ENCODE measurements at regions not wholly inside any gene's neighbourhood (a gene's known extent, or its start where the extent isn't known, plus 50 kb on each side); places are given as distances from the start of the nearest gene placed in this dataset.

DNA sequence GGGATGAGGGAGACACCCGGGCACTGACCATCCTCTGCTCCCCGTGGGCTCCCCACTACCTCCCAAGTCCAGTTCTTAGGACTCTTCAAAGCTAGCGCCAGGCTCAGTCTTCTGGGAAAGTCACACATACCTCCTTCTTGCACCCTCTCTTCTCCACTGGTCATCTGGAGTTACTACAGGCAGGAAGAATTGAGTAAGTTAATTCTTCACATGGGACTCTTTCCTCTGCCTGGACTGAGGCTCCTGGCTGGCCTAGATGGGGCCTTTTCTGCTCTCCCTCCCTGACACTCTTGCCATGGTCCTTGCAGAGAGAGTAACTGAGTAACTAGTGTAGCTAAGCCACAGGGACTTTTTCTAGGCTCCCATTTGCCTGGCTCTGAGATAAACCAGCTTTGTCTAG is 96.5 kb upstream of the CELF4 start:
- H3K4me2 ChIP-seq, result no peak overlapping the region
- H3K27me3 ChIP-seq, result no peaks in the 10 kb centered on the region
- no peak overlapping the region for H3K4me3 ChIP-seq
- TF ChIP-seq, protein P1, sequence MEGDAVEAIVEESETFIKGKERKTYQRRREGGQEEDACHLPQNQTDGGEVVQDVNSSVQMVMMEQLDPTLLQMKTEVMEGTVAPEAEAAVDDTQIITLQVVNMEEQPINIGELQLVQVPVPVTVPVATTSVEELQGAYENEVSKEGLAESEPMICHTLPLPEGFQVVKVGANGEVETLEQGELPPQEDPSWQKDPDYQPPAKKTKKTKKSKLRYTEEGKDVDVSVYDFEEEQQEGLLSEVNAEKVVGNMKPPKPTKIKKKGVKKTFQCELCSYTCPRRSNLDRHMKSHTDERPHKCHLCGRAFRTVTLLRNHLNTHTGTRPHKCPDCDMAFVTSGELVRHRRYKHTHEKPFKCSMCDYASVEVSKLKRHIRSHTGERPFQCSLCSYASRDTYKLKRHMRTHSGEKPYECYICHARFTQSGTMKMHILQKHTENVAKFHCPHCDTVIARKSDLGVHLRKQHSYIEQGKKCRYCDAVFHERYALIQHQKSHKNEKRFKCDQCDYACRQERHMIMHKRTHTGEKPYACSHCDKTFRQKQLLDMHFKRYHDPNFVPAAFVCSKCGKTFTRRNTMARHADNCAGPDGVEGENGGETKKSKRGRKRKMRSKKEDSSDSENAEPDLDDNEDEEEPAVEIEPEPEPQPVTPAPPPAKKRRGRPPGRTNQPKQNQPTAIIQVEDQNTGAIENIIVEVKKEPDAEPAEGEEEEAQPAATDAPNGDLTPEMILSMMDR (IDR thresholded peaks at IDR 0.05), result no peak
- TF ChIP-seq EZH2 (IDR thresholded peaks at IDR 0.05) (no peak), EZH2phosphoT487 (IDR thresholded peaks at IDR 0.05) (no peak)
- no peaks in the 10 kb centered on the region for H3K9me3 ChIP-seq (ENCODE audit: low read depth)
- H3F3A ChIP-seq (ENCODE audit: low read depth), result no peaks in the 10 kb centered on the region
- Mint-ChIP-seq H3K36me3 (no peaks in the 10 kb centered on the region), H3K9me3 (no peaks in the 10 kb centered on the region), H3K27ac (peak overlapping the region; percentile 13), H3K27me3 (ENCODE audit: insufficient read depth, low read depth) (no peaks in the 10 kb centered on the region), H3K4me1 (peaks cover 24% of the 10 kb centered on the region), H3K4me3 (no peak overlapping the region)
- H3K9ac ChIP-seq, result no peak overlapping the region
- H4K20me1 ChIP-seq (ENCODE audit: low read depth), result no peaks in the 10 kb centered on the region
- H3K79me2 ChIP-seq (ENCODE audit: low read depth), result no peaks in the 10 kb centered on the region
- no peak overlapping the region for H2AFZ ChIP-seq (replicated peaks)
- H3K36me3 ChIP-seq, result no peaks in the 10 kb centered on the region
- peaks cover 7% of the 10 kb centered on the region for H3K4me1 ChIP-seq
- DNase-seq (ENCODE audit: low spot score), result no peak
- H3K27ac ChIP-seq, result no peak overlapping the region

DNA sequence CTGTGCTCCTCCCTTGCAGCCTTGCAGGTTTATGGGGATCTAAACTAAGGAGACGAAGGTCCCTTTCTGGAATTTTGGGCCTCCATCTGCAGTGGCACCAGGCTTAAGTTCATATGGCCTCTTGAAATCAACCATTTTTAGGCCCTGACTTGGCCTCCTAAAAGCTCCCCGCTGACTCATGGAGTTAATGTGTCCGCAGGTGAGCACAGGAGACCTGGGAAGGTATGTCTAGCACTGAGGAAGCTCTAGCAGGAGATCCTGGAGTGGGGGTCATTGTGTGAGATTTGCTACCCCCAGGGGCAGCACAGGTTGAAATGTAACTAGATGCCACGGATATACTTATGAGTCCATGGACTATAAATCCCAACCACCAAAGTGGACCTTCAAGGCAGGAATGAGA is 95.9 kb upstream of the CELF4 start:
- TF ChIP-seq, protein P1 (IDR thresholded peaks at IDR 0.05), result no peak
- TF ChIP-seq EZH2phosphoT487 (IDR thresholded peaks at IDR 0.05) (no peak), EZH2 (IDR thresholded peaks at IDR 0.05) (no peak)
- DNase-seq (ENCODE audit: low spot score), result no peak
- Mint-ChIP-seq H3K4me3 (no peak overlapping the region), H3K27ac (no peak overlapping the region), H3K4me1 (peaks cover 21% of the 10 kb centered on the region), H3K9me3 (no peaks in the 10 kb centered on the region), H3K36me3 (no peaks in the 10 kb centered on the region), H3K27me3 (ENCODE audit: insufficient read depth, low read depth) (no peaks in the 10 kb centered on the region)
- H3K9me3 ChIP-seq (ENCODE audit: low read depth), result no peaks in the 10 kb centered on the region
- H3F3A ChIP-seq (ENCODE audit: low read depth), result no peaks in the 10 kb centered on the region
- H3K4me1 ChIP-seq, result peaks cover 7% of the 10 kb centered on the region
- H3K27ac ChIP-seq, result no peak overlapping the region
- H2AFZ ChIP-seq (replicated peaks), result no peak overlapping the region
- no peaks in the 10 kb centered on the region for H4K20me1 ChIP-seq (ENCODE audit: low read depth)
- H3K4me3 ChIP-seq, result no peak overlapping the region
- no peak overlapping the region for H3K4me2 ChIP-seq
- H3K27me3 ChIP-seq, result no peaks in the 10 kb centered on the region
- H3K9ac ChIP-seq, result no peak overlapping the region
- H3K79me2 ChIP-seq (ENCODE audit: low read depth), result no peaks in the 10 kb centered on the region
- no peaks in the 10 kb centered on the region for H3K36me3 ChIP-seq

DNA sequence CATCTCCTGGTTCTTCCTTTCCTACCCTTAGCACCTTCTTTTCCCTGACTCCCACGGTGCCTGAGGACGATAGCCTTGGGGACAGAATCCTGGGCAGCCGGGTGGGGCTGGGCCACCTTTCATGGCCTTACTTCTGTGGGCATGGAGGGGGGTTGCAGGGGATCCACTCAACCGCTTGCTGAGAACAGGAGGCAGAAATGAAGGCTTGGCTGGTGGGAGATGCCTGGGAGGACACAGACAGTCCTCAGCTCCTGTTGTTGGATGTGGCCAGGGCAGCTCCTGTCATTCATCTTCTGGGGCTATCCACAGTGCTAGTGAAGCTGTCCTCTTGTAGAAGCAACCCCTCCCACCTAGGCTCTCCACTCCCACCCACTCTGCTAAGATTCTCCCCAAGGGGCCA is 95.5 kb upstream of the CELF4 start:
- no peaks in the 10 kb centered on the region for H4K20me1 ChIP-seq (ENCODE audit: low read depth)
- Mint-ChIP-seq H3K27ac (no peak overlapping the region), H3K36me3 (no peaks in the 10 kb centered on the region), H3K9me3 (no peaks in the 10 kb centered on the region), H3K27me3 (ENCODE audit: insufficient read depth, low read depth) (no peaks in the 10 kb centered on the region), H3K4me3 (no peak overlapping the region), H3K4me1 (peaks cover 20% of the 10 kb centered on the region)
- no peaks in the 10 kb centered on the region for H3K79me2 ChIP-seq (ENCODE audit: low read depth)
- TF ChIP-seq, protein P1 (IDR thresholded peaks at IDR 0.05), result no peak
- TF ChIP-seq EZH2phosphoT487 (IDR thresholded peaks at IDR 0.05), result no peak
- no peak for TF ChIP-seq EZH2 (IDR thresholded peaks at IDR 0.05)
- no peaks in the 10 kb centered on the region for H3F3A ChIP-seq (ENCODE audit: low read depth)
- H3K9ac ChIP-seq, result no peak overlapping the region
- H2AFZ ChIP-seq (replicated peaks), result no peak overlapping the region
- H3K4me1 ChIP-seq, result peaks cover 7% of the 10 kb centered on the region
- no peak overlapping the region for H3K4me3 ChIP-seq
- no peak for DNase-seq (ENCODE audit: low spot score)
- H3K4me2 ChIP-seq, result no peak overlapping the region
- H3K27me3 ChIP-seq, result no peaks in the 10 kb centered on the region
- H3K9me3 ChIP-seq (ENCODE audit: low read depth), result no peaks in the 10 kb centered on the region
- H3K27ac ChIP-seq, result no peak overlapping the region
- H3K36me3 ChIP-seq, result no peaks in the 10 kb centered on the region
